T-helper 1 cell treated with Interleukin-12 subunit alpha and Interleukin-12 subunit beta and Interleukin-4 antibody, amounts not matched to agents 30 ng/mL and 1 ng/mL, for 36 hours (primary cell): ENCODE measurements at regions not wholly inside any gene's neighbourhood (a gene's known extent, or its start where the extent isn't known, plus 50 kb on each side); places are given as distances from the start of the nearest gene placed in this dataset.

Source experiments
- intact Hi-C: fragments of 100-400 bp; cut with micrococcal nuclease; formaldehyde crosslinking; loops from one replicate; pipeline ENCODE4 v1.15.1; 2024

DNA sequence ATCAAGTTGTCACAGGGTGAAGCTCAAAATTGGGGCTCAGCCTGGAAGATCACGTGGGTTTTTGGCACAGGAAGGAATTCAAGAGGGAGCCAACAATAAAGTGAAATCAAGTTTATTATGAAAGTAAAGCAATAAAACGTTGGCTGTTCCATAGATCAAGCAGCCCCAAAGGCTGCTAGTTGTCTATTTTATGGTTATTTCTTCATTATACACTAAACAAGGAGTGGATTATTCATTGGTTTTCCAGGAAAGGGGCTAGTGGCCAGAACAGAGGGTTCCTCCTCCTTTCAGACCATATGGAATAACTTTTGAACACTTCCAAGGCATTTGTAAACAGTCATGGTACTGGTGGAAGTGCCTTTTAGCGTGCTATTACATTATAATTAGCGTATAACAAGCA is 723.5 kb upstream of the ADAMTS5 start:
- intact Hi-C loops, result no loop called here

DNA sequence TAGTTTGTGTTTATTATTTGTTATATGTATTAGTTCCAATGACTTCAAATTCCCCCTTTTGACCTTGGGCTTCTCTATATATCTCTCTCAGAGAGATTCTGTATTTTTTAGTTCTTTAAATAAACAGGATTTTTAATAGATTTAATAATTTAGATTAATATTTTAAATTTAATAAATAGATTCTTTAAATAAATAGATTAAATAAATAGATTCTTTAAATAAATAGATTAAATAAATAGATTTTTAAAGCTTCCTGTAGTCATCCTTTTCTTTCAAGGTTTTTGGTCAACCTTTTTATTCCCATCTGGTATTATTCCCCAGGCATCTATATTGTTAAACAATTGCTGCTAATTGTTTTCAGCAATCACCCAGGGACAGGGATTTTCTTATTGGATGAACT is 721.9 kb upstream of the ADAMTS5 start:
- intact Hi-C loops, result no loop called here

DNA sequence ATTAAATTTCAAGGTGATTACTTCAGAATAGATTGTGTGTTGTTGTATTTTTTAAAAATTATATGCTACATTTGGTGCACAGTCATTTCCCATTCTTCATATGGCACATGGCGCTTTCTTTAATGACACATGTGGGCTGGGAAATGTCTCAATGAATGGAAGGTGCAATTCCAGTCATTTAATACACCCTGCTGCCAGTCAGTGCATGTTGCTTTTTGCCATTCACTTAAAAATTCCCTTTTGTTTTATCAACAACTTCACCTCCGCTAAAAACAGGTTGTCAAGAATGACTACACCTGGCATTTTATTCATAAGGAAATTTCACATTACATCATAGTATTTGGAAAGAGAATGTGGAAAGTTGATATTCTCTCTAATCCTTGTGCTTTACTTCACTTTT is 716.4 kb upstream of the ADAMTS5 start:
- intact Hi-C loops, result no loop called here

DNA sequence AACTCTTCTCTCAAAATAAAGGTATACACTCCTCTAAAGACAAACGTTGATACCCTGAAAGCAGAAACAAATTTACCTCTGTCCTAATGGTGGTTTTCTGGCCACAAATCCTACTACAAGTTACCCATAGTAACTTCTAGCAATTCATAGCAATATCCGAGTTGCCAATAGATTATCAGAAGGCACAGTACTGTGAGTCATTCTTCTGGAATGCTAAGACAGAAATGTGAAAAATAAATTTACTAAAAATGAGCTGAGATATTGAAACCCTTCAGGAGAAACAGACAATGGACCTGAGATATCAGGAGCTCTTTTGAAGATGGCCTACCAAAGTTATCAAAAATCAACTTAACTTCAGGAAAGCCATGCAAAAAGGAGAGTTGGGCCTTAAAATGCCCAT is 715.0 kb upstream of the ADAMTS5 start:
- intact Hi-C loops, result no loop called here

DNA sequence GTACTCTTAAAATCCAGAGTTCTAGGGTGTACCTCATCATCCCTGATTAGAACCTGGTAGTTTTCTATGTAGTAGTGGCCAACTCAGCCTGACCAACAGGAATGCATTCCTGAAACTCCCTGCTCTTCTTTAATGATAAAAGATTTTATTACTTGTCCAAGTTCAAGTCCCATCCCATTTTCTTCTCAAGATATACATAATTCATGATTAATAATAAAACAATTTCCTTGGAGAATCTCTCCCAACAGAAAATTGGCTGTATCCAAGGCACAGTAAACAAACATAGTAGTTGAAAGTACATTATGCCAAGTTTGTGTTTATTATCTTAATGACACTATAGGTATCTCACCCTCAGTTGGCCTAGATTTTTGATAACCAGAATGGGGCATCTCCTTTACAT is 714.1 kb upstream of the ADAMTS5 start:
- intact Hi-C loops, result no loop called here

DNA sequence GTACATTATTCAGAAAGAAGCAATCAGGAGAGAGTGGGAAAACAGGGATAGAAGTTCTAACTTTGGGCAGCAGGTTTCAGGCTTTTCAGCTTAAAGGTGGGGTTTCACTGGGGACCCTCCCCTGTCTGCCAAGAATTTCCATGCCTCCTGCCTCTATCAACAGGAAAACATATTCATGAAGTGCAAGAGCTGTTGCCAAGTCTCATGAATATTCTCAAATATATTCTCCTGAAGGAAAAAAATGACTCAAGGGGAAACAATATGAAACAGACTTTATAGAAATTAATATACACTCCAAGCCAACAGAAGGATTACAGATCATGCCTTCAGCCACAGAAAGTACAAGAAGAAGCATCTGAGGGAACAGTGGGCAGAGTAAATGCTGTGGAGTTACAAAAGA is 713.3 kb upstream of the ADAMTS5 start:
- intact Hi-C loops, result no loop called here

DNA sequence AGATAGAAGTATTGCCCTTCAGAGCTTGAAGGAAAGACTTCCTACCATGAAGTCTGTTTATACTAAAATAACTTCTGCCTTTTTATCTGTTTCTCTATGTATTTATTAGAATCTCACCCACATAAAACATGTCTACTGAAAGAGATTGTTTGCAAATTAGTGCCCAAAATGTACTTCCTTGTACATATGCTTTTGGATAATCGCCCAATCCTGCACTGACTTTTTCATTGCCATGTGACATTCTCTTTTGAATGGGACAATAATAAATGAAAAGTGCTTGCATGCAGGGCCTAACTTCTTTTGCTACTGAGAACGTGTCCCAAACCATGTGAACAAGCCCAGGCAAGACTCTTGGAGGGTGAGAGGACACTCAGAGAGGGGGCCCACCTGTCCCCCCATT is 711.6 kb upstream of the ADAMTS5 start:
- intact Hi-C loops, result no loop called here

DNA sequence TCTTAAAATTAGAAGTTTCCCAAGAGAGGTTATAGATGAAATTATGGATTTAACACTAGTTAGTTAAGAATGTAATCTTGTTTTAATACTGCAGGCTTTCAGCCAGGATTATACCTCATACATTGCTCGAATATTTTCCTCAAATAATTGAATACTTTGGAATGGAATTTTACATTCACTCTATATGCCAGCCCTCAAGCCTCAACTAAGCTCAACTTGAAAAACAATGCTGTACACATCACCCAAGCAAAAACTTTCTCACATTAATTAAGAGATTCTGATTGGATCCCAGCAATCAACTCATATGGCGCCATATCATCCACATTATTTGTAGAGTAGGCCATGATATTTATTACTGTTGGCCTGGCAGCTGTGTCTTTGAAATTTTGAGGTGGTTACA is 710.7 kb upstream of the ADAMTS5 start:
- intact Hi-C loops, result no loop called here

DNA sequence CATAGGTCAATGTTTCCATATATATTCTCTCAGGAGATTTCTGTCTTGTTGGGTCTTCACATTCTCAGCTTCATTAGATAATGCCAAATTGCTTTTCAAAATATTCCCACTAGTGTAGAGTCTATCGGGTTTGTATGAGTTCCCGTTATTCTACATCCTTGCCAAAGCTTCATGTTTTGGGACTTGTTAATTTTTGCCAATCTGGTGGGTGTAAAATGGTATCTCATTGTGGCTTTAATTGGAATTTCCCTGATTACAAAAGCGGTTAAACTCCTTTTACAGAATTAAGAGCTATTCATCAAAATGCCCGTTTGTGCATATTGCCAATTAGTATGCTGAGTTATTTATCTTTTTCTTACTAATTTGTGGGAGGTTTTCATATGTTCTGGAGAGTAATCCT is 708.4 kb upstream of the ADAMTS5 start:
- intact Hi-C loops, result no loop called here

DNA sequence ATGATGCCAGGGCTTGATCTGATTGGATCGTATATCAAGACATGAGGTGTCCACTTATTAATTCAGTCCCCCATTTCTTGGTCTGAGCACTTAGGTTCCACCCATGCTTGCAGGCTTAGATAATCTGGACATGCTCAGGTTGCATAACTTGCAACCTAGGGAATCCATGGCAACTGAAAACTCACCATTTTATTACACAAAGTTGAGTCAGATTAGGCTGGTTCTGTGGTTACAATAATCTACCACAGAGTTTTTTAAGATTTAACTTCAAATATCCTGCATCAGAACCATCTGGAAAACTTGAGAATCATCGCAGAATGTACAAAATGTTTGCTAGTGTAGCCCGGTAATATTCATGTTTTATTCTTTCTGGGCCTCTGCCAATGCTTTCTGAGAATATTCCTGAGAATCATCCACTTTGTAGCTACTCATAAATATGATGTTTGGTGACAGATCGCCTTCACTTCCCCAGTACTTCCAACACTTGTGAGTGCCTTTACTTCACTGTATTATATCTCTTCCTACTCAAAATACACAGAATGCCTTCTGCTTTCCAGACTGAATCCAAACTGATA is 707.2 kb upstream of the ADAMTS5 start:
- intact Hi-C loops, result no loop called here

DNA sequence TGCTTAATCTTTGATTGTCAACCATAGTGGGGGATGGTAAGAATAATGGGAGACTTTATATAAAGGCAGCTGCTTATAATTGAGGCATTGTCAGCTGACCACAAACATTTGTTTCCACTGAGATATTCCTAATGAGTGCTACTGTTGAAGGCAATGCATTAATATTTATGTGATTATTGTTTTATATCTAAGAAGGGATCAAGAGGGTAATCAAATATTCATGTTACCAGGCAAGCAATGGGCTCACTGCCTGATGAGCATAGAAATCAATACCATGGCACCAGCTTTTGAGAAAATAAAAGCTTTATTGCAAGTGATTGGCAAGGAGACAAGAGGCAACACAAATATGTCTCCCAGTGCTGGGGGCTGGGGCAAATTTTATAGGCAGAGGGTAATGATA is 706.7 kb upstream of the ADAMTS5 start:
- intact Hi-C loops, result no loop called here

DNA sequence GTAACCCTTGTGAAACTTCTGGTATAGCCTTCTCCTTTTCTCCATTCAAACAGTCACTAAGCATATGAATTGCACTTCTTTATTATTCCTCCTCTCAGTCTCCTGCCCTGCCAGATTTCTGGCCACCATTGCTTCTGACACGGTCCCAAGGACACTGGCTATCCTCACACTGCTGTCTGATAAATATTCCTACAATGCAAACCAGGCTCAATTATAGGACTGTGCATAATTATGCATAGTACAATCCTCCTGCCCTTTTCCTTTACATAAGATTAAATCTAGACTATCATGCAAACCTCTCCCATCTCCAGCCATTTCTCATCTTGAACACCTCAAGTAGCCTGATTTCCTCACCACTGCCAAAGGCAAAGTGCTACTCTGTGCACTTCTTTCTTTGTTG is 704.3 kb upstream of the ADAMTS5 start:
- intact Hi-C loops, result no loop called here

DNA sequence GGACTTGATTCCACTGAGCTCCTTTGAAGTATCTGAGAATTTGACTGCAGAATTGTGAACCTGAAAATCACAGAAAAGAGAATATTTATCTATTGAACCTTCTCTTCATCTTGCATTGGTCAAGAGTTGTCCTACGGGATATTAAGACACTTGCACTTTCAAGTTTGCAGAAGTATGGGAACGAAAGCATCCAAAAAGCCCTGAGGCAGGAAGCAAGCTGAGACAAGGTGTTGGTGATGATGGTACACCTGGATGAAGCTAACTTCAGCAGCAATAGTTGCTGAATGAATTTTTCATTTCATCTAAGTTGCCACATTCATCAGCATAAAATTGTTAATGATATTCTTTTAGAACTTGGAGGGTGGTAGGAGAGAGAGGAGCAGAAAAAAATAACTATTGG is 686.6 kb upstream of the ADAMTS5 start:
- intact Hi-C loops, result no loop called here

DNA sequence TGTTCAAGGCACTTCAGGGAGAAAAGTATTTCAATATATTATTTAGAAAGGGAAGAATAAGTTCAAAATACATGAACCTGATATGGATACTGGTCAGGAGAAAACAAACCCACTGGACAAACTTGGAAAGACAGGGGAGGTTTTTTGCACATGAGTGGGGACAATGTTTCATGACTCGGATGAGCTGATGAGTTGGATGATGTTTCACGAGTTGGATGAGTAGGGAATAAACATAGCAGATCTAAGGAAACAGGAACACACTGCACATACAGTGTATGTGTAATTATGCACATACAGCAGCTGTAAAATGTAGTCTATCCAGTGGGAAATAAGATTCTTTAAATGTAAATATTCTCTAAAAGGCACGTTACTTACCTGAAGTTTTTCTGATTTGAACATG is 682.9 kb upstream of the ADAMTS5 start:
- intact Hi-C loops, result no loop called here

DNA sequence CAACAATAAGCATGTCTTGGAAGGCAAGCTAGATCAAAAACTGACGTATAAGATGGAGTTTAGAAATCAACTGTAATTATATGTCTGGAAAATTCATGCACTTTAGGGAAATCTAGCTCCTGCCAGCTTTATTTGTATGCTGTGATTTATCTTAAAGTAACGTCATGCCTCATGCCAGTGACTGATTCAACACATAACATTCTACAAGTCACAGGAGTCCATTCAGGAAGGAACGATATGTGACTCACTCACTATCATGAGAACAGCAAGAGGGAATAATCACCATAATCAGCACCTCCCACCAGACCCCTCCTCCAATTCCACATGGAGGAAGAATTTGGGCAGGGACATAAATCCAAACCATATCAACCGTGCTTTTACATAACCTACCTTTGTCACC is 682.4 kb upstream of the ADAMTS5 start:
- intact Hi-C loops, result no loop called here

DNA sequence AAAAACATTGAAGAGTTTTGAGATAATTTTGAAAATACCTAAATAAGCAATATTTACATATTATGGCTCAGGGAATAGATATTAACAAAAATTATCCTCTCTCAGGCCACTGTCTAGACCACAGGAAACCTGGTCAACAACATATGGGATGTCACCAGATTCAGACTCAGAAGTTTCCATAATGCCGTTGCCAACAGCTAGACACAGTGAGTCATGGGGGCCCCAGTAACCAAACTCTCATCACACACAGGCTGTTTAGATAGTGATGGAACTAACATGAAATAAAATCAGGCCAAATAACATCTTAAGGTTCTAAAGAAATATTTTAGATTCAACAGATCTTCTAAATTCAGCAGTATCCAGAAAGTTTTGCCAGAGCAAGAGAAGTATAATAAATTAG is 681.7 kb upstream of the ADAMTS5 start:
- intact Hi-C loops, result no loop called here

DNA sequence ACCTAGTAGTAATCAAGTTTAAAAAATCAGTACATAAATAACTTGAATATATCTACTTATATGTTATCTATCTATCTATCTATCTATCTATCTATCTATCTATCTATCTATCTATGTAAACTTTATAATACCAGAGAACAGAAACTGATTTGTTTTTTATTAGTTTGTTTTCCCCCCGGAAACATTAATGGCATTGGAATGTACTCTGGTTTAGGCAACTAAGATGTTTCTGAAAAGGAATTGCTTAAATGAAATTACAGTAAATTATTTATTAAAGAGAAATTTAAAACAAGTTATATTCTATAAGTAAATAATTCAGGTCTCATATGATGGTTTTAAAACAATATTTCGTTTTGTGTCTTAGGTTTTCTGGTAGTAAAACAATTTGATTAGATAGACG is 681.0 kb upstream of the ADAMTS5 start:
- intact Hi-C loops, result no loop called here

DNA sequence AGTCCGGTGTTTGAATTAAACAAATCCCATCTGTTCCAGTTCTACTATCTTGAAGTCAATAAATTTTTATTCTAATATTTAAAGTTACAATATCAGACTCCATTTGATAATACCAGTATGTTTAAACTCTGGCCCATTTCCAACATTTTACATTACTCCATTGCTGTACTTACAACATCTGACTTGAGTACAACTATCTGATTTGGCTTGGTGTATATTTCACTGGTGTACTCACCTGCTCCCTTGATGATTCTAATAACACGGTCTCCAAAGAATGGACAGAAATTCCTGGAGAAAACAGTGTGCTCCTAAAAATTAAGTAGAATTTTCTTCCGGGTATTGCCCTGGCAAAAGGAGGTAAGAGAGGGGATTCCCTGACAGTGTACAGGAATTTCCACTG is 680.5 kb upstream of the ADAMTS5 start:
- intact Hi-C loops, result no loop called here

DNA sequence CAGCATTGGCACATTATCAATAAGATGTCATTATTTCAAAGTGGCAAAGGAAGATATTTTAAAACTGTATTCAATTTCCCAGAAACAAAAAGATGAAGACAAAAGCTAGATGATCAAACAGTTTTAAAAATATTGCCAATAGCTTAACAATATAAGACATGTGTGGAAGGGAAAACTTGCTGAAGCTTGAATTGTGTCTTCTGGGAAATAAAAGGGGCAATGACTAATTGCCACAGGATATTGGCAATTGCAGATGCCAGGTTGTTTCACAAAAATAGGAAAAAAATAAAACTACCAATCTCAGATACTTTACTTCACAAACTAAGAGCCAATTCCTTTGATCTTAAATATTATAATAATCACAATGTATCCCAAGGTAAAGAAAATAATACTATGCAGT is 679.8 kb upstream of the ADAMTS5 start:
- intact Hi-C loops, result no loop called here

DNA sequence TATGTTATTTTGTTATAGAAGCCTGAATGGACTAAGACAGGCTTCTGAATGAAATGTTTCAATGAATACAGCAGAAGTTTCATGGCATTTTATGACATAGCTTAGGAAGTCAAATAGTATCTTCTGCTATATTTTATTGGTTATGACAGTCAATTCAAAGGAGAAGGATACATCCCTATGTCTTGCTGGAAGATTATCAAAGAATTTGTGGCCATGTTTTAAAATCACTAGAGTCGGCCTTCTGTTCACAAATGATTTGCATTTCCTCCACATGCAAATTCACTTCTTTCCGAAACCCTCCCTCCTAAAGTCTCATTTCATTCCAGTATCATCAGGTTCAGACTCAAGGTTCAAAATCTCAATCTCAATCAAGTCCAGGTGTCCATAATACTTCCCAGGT is 679.2 kb upstream of the ADAMTS5 start:
- intact Hi-C loops, result no loop called here

DNA sequence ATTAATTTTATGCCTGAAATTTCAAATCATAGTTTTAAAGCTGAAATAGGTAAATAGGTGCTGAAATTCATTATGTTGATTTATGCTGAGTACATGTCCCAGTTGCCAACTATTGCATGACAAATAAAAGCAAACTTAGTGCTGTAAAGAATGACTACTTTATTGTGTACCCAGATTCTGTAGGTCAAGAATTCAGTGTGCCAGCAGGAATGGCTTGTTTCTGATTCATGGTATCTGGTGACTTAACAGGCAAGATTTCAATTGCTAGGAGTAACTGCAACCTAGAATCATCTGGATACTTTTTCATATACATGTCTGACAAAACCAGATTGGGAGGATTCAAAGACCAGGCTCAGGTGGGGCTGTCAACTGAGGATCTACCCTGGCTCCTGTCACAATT is 678.4 kb upstream of the ADAMTS5 start:
- intact Hi-C loops, result no loop called here

DNA sequence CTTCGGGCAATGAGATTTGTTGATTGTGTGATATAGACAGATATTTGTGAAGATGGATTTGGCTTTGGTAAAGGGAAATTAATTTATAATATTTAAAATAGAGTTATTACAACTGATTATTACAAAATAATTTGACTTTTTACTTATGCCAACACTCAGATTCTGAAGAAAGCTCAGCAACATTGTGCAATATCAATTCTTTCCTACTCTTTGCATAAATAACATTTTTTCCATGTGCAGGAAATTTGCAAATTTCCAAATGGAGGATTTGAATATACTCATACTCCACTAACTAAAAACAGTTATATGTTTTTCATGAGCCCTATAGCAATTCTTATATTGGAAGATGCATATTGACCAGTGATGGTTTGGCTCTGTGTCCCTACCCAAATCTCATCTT is 676.4 kb upstream of the ADAMTS5 start:
- intact Hi-C loops, result no loop called here

DNA sequence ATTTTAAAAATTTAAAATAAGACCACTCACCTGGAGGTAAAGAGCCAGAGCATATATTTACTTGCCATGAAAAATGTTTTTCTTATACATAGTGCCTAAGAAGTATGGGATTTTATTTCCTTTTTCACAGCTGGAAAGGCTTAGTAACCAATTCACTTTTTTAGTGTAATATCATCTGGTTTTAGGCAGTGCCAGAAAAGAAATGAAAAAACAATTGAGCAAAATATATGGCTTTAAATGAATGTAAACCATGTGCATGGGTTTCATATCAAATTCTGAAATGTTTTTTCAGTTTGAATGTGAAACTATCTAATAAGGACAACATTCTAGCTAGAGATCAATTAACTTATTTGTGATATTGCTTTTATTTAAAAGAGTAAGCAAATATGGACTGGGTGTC is 672.4 kb upstream of the ADAMTS5 start:
- intact Hi-C loops, result no loop called here

DNA sequence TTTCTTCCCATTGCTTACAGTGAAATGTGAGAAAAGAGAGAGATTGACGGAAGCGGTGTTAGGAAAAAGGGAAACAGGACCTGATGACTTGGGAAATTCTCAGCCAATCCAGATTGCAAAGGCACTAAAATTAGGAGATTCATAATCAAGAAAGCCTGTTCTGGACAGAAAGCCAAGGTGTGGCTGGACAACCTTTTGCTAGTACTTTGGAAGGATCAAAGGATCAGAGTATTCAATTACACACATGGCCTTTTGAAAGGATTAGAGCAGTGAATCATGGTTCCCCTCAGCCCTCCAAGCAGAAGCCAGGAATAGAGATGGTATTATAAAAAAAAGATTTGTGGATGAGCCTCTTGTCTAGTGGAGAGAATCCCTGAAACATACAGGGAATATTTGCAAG is 669.8 kb upstream of the ADAMTS5 start:
- intact Hi-C loops, result no loop called here
